Prostate gland (tissue), 2 donors: ENCODE measurements at regions not wholly inside any gene's neighbourhood (a gene's known extent, or its start where the extent isn't known, plus 50 kb on each side); places are given as distances from the start of the nearest gene placed in this dataset.

Source experiments
- DNase-seq: peaks from one replicate; pipeline ENCODE4 v3.0.0-alpha.2; 2019; ENCODE audit warnings: low spot score
- H3K27ac ChIP-seq, 2 donors: fragments of 200-600 bp; sonication (generic); 2 replicates each; pipeline ENCODE4 v1.5.1; 2017 to 2019
- H3K27me3 ChIP-seq: fragments of 200-600 bp; sonication (generic); replicated peaks from 2 replicates; pipeline ENCODE4 v1.5.1; 2019; ENCODE audit not compliant: insufficient read depth
- H3K36me3 ChIP-seq, 2 donors: fragments of 200-600 bp; sonication (generic); 1 replicate in 1 of 2; 2 replicates in 1 of 2; pipeline versions ENCODE4 v1.5.1 to v1.8.1; 2017 to 2019
- H3K4me1 ChIP-seq: fragments of 200-600 bp; sonication (generic); replicated peaks from 2 replicates; pipeline ENCODE4 v1.5.1; 2019
- H3K4me3 ChIP-seq, 2 donors: fragments of 200-600 bp; sonication (generic); 2 replicates each; pipeline ENCODE4 v1.5.1; 2017 to 2019
- H3K9me3 ChIP-seq: fragments of 200-600 bp; sonication (generic); 2 replicates; pipeline ENCODE4 v1.5.1; 2017
- POLR2A ChIP-seq: fragments of 450-650 bp; IDR thresholded peaks from one replicate; pipeline ENCODE4 v1.6.1; 2016; ENCODE audit warnings: antibody characterized with exemption, mild to moderate bottlenecking
- POLR2AphosphoS5 ChIP-seq: sonication (generic); formaldehyde crosslinking; IDR thresholded peaks from one replicate; pipeline ENCODE4 v1.6.1; 2017; ENCODE audit warnings: antibody characterized with exemption
- WGBS: methylation state at CpG from one replicate; pipeline ENCODE4 v1.1.5; 2018; 5-methylcytosine and 5-hydroxymethylcytosine counted together
- intact Hi-C: fragments of 100-400 bp; cut with DNase I; formaldehyde crosslinking; loops from one replicate; pipeline ENCODE4 v1.14.2; 2022
- TF ChIP-seq, protein P1 (sequence below), 4 experiments: fragments of 200-600 bp in 2 of 4; fragments of 450-650 bp in 2 of 4; sonication (generic) in 2 of 4; IDR thresholded peaks; 1 replicate in 3 of 4; 2 replicates in 1 of 4; pipeline ENCODE4 v1.5.1; 2016 to 2019; ENCODE audit warnings: antibody characterized with exemption in 4 of 4, mild to moderate bottlenecking in 2 of 4, moderate library complexity in 2 of 4

- no peaks in the 10 kb centered on the region for H3K4me1 ChIP-seq
- DNase-seq = no peak
- 95% methylated on average over 3 of the region's 3 CpGs for WGBS
- no peaks in the 10 kb centered on the region for H3K27me3 ChIP-seq
- no peak overlapping the region for H3K4me3 ChIP-seq
- no peaks in the 10 kb centered on the region for H3K36me3 ChIP-seq
- intact Hi-C loops = no loop called here
- TF ChIP-seq, protein P1, sequence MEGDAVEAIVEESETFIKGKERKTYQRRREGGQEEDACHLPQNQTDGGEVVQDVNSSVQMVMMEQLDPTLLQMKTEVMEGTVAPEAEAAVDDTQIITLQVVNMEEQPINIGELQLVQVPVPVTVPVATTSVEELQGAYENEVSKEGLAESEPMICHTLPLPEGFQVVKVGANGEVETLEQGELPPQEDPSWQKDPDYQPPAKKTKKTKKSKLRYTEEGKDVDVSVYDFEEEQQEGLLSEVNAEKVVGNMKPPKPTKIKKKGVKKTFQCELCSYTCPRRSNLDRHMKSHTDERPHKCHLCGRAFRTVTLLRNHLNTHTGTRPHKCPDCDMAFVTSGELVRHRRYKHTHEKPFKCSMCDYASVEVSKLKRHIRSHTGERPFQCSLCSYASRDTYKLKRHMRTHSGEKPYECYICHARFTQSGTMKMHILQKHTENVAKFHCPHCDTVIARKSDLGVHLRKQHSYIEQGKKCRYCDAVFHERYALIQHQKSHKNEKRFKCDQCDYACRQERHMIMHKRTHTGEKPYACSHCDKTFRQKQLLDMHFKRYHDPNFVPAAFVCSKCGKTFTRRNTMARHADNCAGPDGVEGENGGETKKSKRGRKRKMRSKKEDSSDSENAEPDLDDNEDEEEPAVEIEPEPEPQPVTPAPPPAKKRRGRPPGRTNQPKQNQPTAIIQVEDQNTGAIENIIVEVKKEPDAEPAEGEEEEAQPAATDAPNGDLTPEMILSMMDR (IDR thresholded peaks at IDR 0.05) = no peak
- TF ChIP-seq POLR2AphosphoS5 (no peak), POLR2A (no peak)
- no peak overlapping the region for H3K27ac ChIP-seq
- no peaks in the 10 kb centered on the region for H3K9me3 ChIP-seq
Observed at GRCh38 chr3:68479779-68480178, 452.6 kb downstream of the TAFA4 start.

- H3K27me3 ChIP-seq = no peaks in the 10 kb centered on the region
- H3K36me3 ChIP-seq = no peaks in the 10 kb centered on the region
- TF ChIP-seq POLR2A (no peak), POLR2AphosphoS5 (no peak)
- TF ChIP-seq, protein P1 (IDR thresholded peaks at IDR 0.05) = no peak
- no peak overlapping the region for H3K27ac ChIP-seq
- H3K9me3 ChIP-seq = no peaks in the 10 kb centered on the region
- intact Hi-C loops = no loop called here
- DNase-seq = no peak
- H3K4me1 ChIP-seq = no peaks in the 10 kb centered on the region
- H3K4me3 ChIP-seq = no peak overlapping the region
- WGBS = 88% methylated on average over 3 of the region's 3 CpGs
Observed at GRCh38 chr3:68468695-68469375, 463.5 kb downstream of the TAFA4 start.

DNA sequence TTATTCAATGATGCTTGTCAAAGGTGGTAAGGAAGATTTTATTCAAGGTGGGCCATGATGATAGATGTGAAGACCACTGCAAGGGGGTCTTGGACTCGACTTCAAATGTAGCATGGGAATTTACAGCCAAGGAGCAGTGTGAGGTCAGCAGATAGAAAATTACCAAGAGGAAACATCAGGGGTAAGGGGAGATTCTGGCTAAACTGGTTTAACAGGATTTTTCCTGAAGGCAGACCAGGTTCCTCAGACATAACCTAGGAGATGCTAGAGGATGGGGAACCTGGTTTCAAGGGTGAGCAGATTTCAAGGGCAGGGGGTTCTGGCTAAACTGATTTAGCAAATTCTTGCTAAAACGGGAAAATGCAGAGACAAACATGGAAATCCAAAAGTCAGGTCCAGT is 464.9 kb downstream of the TAFA4 start:
- H3K4me1 ChIP-seq = no peaks in the 10 kb centered on the region
- TF ChIP-seq POLR2A (no peak), POLR2AphosphoS5 (no peak)
- TF ChIP-seq, protein P1 (IDR thresholded peaks at IDR 0.05) = no peak
- WGBS = 43% methylated on average over 2 of the region's 2 CpGs
- H3K9me3 ChIP-seq = no peaks in the 10 kb centered on the region
- intact Hi-C loops = no loop called here
- no peak overlapping the region for H3K27ac ChIP-seq
- no peak for DNase-seq
- no peaks in the 10 kb centered on the region for H3K36me3 ChIP-seq
- H3K4me3 ChIP-seq = no peak overlapping the region
- H3K27me3 ChIP-seq = no peaks in the 10 kb centered on the region

- no peaks in the 10 kb centered on the region for H3K9me3 ChIP-seq
- DNase-seq = no peak
- no peak overlapping the region for H3K27ac ChIP-seq
- no peaks in the 10 kb centered on the region for H3K4me1 ChIP-seq
- no peak overlapping the region for H3K4me3 ChIP-seq
- intact Hi-C loops = no loop called here
- WGBS = 75% methylated on average over 2 of the region's 2 CpGs
- H3K36me3 ChIP-seq = no peaks in the 10 kb centered on the region
- TF ChIP-seq, protein P1 (IDR thresholded peaks at IDR 0.05) = no peak
- no peaks in the 10 kb centered on the region for H3K27me3 ChIP-seq
Observed at GRCh38 chr3:68458581-68458980, 473.8 kb downstream of the TAFA4 start.
